CD4-positive, alpha-beta T cell (primary cell): ENCODE measurements at regions not wholly inside any gene's neighbourhood (a gene's known extent, or its start where the extent isn't known, plus 50 kb on each side); places are given as distances from the start of the nearest gene placed in this dataset.

Experiments used
- ATAC-seq: fragments of 200-7000 bp; cut with Tn5 transposase; one replicate; pipeline ENCODE4 v1.10.0; 2022; ENCODE audit warnings: mild to moderate bottlenecking; ENCODE audit not compliant: poor library complexity
- CTCF ChIA-PET: fragments of 350-600 bp; sonication (Branson Sonifier 250); formaldehyde crosslinking; loops from one replicate; lab custom pipeline; 2021; ENCODE audit warnings: antibody characterized with exemption, inconsistent platforms; lab: Charles Lee
- POLR2A ChIA-PET: fragments of 350-600 bp; sonication (Branson Sonifier 250); formaldehyde crosslinking; loops from one replicate; lab custom pipeline; 2021; ENCODE audit warnings: antibody characterized with exemption, inconsistent platforms; lab: Charles Lee
- DNase-seq, 14 experiments: peaks; one replicate each; pipeline ENCODE4 v3.0.0-alpha.2; 2013 to 2020; ENCODE audit warnings: mixed read lengths in 2 of 14
- H3K27ac ChIP-seq, 2 donors: one replicate each; pipeline versions ENCODE4 v1.5.1 to v1.7.0; 2013; ENCODE audit warnings: low read length in 2 of 2, low read depth in 1 of 2, mild to moderate bottlenecking in 1 of 2
- H3K27me3 ChIP-seq, 2 experiments: 1 replicate in 1 of 2; 2 replicates in 1 of 2; pipeline versions ENCODE4 v1.6.1 to v1.7.0; 2013; ENCODE audit warnings: low read length in 2 of 2, control low read depth in 1 of 2, mild to moderate bottlenecking in 1 of 2, moderate library complexity in 1 of 2; ENCODE audit not compliant: insufficient read depth in 2 of 2, control insufficient read depth in 1 of 2
- H3K36me3 ChIP-seq: one replicate; pipeline ENCODE4 v1.6.1; 2013; ENCODE audit warnings: low read length, control low read depth; ENCODE audit not compliant: insufficient read depth
- H3K4me1 ChIP-seq: one replicate; pipeline ENCODE4 v1.6.1; 2013; ENCODE audit warnings: low read length, control low read depth; ENCODE audit not compliant: insufficient read depth
- H3K4me3 ChIP-seq: one replicate; pipeline ENCODE4 v1.5.1; 2013; ENCODE audit warnings: mild to moderate bottlenecking, low read length, moderate library complexity
- H3K9me3 ChIP-seq, 2 experiments: 1 replicate in 1 of 2; 2 replicates in 1 of 2; pipeline versions ENCODE4 v1.6.1 to v1.7.0; 2013; ENCODE audit warnings: low read length in 2 of 2, mild to moderate bottlenecking in 2 of 2, control low read depth in 1 of 2, moderate library complexity in 1 of 2; ENCODE audit not compliant: control insufficient read depth in 1 of 2, insufficient read depth in 1 of 2
- H3K27ac Mint-ChIP-seq: one replicate; pipeline ENCODE4 v1.8.0; 2020; ENCODE audit warnings: mixed read lengths
- H3K27me3 Mint-ChIP-seq: one replicate; pipeline ENCODE4 v1.8.0; 2021; ENCODE audit warnings: mixed read lengths
- H3K36me3 Mint-ChIP-seq: one replicate; pipeline ENCODE4 v1.8.0; 2021; ENCODE audit warnings: low read depth, mixed read lengths
- H3K4me1 Mint-ChIP-seq: one replicate; pipeline ENCODE4 v1.8.0; 2021; ENCODE audit warnings: low read depth, mixed read lengths
- H3K4me3 Mint-ChIP-seq: one replicate; pipeline ENCODE4 v1.8.0; 2020; ENCODE audit warnings: mild to moderate bottlenecking, mixed read lengths
- H3K9me3 Mint-ChIP-seq: one replicate; pipeline ENCODE4 v1.8.0; 2020; ENCODE audit warnings: mixed read lengths
- CTCF ChIP-seq: fragments of 200-600 bp; IDR thresholded peaks from one replicate; pipeline ENCODE4 v1.8.0; 2022; ENCODE audit warnings: antibody characterized with exemption, mild to moderate bottlenecking
- intact Hi-C, 2 experiments: fragments of 100-400 bp; cut with DNase I in 1 of 2; cut with micrococcal nuclease in 1 of 2; formaldehyde crosslinking; loops; one replicate each; pipeline versions ENCODE4 v1.15.1 to v1.9.0; 2023 to 2025; cut with DNase I, micrococcal nuclease

- H3K9me3 ChIP-seq, result peaks cover 0 to 13% of the 10 kb centered on the region in 2 experiments
- Mint-ChIP-seq H3K27ac (no peak overlapping the region), H3K27me3 (no peaks in the 10 kb centered on the region), H3K4me1 (no peaks in the 10 kb centered on the region), H3K4me3 (no peak overlapping the region), H3K36me3 (no peaks in the 10 kb centered on the region), H3K9me3 (no peaks in the 10 kb centered on the region)
- H3K36me3 ChIP-seq, result no peaks in the 10 kb centered on the region
- ChIA-PET CTCF (no interaction called here), POLR2A (no interaction called here)
- no peaks in the 10 kb centered on the region for H3K4me1 ChIP-seq
- ATAC-seq (no peak), DNase-seq (no peak)
- no peak for TF ChIP-seq CTCF
- intact Hi-C loops, result no loop called here
- no peak overlapping the region for H3K4me3 ChIP-seq
- no peaks in the 10 kb centered on the region for H3K27me3 ChIP-seq
- H3K27ac ChIP-seq, result no peak overlapping the region
Observed at GRCh38 chr12:127430401-127430800, 836.6 kb upstream of the TMEM132C start.

DNA sequence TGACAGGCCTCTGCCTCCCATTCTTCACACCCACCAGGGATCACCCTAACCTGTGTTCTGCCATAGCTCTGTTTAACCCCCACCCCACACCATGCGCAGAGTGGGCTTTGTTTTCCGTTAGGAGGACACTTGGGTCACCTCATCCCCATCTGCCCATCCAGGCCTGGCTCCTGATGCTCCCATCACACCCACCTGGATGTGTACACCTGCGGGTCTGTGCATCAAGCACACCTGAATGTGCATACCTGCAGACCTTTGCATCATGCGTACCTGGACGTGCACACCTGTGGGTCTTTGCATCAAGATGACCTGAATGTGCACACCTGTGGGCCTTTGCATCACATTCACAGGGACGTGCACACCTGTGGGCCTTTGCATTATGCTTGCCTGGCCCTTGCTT lies 835.8 kb upstream of the TMEM132C start:
- H3K4me1 Mint-ChIP-seq, result no peaks in the 10 kb centered on the region
- ATAC-seq, result no peak
- H3K4me1 ChIP-seq, result no peaks in the 10 kb centered on the region
- no peaks in the 10 kb centered on the region for H3K27me3 ChIP-seq
- no peaks in the 10 kb centered on the region for H3K9me3 Mint-ChIP-seq
- H3K36me3 Mint-ChIP-seq, result no peaks in the 10 kb centered on the region
- no peaks in the 10 kb centered on the region for H3K36me3 ChIP-seq
- POLR2A ChIA-PET, result no interaction called here
- H3K27me3 Mint-ChIP-seq, result no peaks in the 10 kb centered on the region
- no peak overlapping the region for H3K4me3 ChIP-seq
- H3K9me3 ChIP-seq, result peaks cover 0 to 11% of the 10 kb centered on the region in 2 experiments
- H3K27ac ChIP-seq, result no peak overlapping the region
- no peak overlapping the region for H3K4me3 Mint-ChIP-seq
- H3K27ac Mint-ChIP-seq, result no peak overlapping the region
- intact Hi-C loops, result no loop called here
- TF ChIP-seq CTCF, result no peak
- CTCF ChIA-PET, result no interaction called here
- DNase-seq, result no peak

GRCh38 chr12:127431594-127431993 lies 835.4 kb upstream of the TMEM132C start:
- Mint-ChIP-seq H3K27ac (no peak overlapping the region), H3K36me3 (no peaks in the 10 kb centered on the region), H3K4me3 (no peak overlapping the region), H3K9me3 (no peaks in the 10 kb centered on the region), H3K4me1 (no peaks in the 10 kb centered on the region), H3K27me3 (no peaks in the 10 kb centered on the region)
- no peak overlapping the region for H3K4me3 ChIP-seq
- no peaks in the 10 kb centered on the region for H3K4me1 ChIP-seq
- no peaks in the 10 kb centered on the region for H3K36me3 ChIP-seq
- no peak overlapping the region for H3K27ac ChIP-seq
- ChIA-PET POLR2A (no interaction called here), CTCF (no interaction called here)
- no peak for ATAC-seq
- no peaks in the 10 kb centered on the region for H3K27me3 ChIP-seq
- TF ChIP-seq CTCF, result no peak
- H3K9me3 ChIP-seq, result peaks cover 0 to 7% of the 10 kb centered on the region in 2 experiments
- intact Hi-C loops, result no loop called here
- no peak for DNase-seq
